ENCODE measurements at regions not wholly inside any gene's neighbourhood (a gene's known extent, or its start where the extent isn't known, plus 50 kb on each side); places are given as distances from the start of the nearest gene placed in this dataset.

- DNase-seq: no peak
Observed at GRCh38 chr2:107025869-107026380, 140.0 kb upstream of the ST6GAL2 start.

- no peak for DNase-seq
Observed at GRCh38 chr2:107027205-107027604, 141.2 kb upstream of the ST6GAL2 start.

GRCh38 chr2:107027810-107028209 lies 141.8 kb upstream of the ST6GAL2 start:
- no peak for DNase-seq

- DNase-seq: no peak
Observed at GRCh38 chr2:107028661-107029060, 142.7 kb upstream of the ST6GAL2 start.

- DNase-seq: no peak
Observed at GRCh38 chr2:107036293-107036692, 150.3 kb upstream of the ST6GAL2 start.

- no peak for DNase-seq
Observed at GRCh38 chr2:107062173-107062572, 176.2 kb upstream of the ST6GAL2 start.

GRCh38 chr2:107062599-107063220 lies 176.7 kb upstream of the ST6GAL2 start:
- DNase-seq: no peak

GRCh38 chr2:107063228-107063627 lies 177.3 kb upstream of the ST6GAL2 start:
- DNase-seq: no peak

- DNase-seq: no peak
Observed at GRCh38 chr2:107064750-107065149, 178.8 kb upstream of the ST6GAL2 start.

- DNase-seq: no peak
Observed at GRCh38 chr2:107068069-107068916, 182.3 kb upstream of the ST6GAL2 start.

- DNase-seq: no peak
Observed at GRCh38 chr2:107069890-107070289, 183.9 kb upstream of the ST6GAL2 start.

GRCh38 chr2:107072150-107072940 lies 186.4 kb upstream of the ST6GAL2 start:
- no peak for DNase-seq

GRCh38 chr2:107078584-107078983 lies 192.6 kb upstream of the ST6GAL2 start:
- no peak for DNase-seq

- DNase-seq: no peak
Observed at GRCh38 chr2:107086497-107086896, 200.5 kb upstream of the ST6GAL2 start.

GRCh38 chr2:107088156-107088555 lies 202.2 kb upstream of the ST6GAL2 start:
- DNase-seq: no peak

GRCh38 chr2:107091163-107091864 lies 205.3 kb upstream of the ST6GAL2 start:
- DNase-seq: no peak

GRCh38 chr2:107093426-107093957 lies 207.5 kb upstream of the ST6GAL2 start:
- no peak for DNase-seq

GRCh38 chr2:107094450-107094986 lies 208.6 kb upstream of the ST6GAL2 start:
- no peak for DNase-seq

GRCh38 chr2:107102176-107102575 lies 216.2 kb upstream of the ST6GAL2 start:
- DNase-seq: no peak

GRCh38 chr2:107107351-107107750 lies 221.4 kb upstream of the ST6GAL2 start:
- DNase-seq: no peak

GRCh38 chr2:107108556-107108955 lies 222.6 kb upstream of the ST6GAL2 start:
- DNase-seq: no peak

- DNase-seq: no peak
Observed at GRCh38 chr2:107111623-107112022, 225.7 kb upstream of the ST6GAL2 start.
